ENCODE measurements at regions not wholly inside any gene's neighbourhood (a gene's known extent, or its start where the extent isn't known, plus 50 kb on each side); places are given as distances from the start of the nearest gene placed in this dataset.

GRCh38 chr10:57830877-57831560, 436.7 kb downstream of the IPMK start:
- H3K36me3 Mint-ChIP-seq (ENCODE audit: insufficient read depth, unreplicated experiment) = no peaks in the 10 kb centered on the region
- DNase-seq (ENCODE audit: unreplicated experiment) = no peak
- H3K27me3 Mint-ChIP-seq (ENCODE audit: insufficient read depth, unreplicated experiment) = no peaks in the 10 kb centered on the region
- no peaks in the 10 kb centered on the region for H3K4me1 Mint-ChIP-seq (ENCODE audit: insufficient read depth, unreplicated experiment)
- no peak overlapping the region for H3K27ac Mint-ChIP-seq (ENCODE audit: low read depth, unreplicated experiment)
- H3K4me3 Mint-ChIP-seq (ENCODE audit: unreplicated experiment) = no peak overlapping the region
- no TSS peak for BruUV-seq (replicated peaks)
- POLR2A ChIA-PET = no interaction called here
- TF ChIP-seq, protein P1, sequence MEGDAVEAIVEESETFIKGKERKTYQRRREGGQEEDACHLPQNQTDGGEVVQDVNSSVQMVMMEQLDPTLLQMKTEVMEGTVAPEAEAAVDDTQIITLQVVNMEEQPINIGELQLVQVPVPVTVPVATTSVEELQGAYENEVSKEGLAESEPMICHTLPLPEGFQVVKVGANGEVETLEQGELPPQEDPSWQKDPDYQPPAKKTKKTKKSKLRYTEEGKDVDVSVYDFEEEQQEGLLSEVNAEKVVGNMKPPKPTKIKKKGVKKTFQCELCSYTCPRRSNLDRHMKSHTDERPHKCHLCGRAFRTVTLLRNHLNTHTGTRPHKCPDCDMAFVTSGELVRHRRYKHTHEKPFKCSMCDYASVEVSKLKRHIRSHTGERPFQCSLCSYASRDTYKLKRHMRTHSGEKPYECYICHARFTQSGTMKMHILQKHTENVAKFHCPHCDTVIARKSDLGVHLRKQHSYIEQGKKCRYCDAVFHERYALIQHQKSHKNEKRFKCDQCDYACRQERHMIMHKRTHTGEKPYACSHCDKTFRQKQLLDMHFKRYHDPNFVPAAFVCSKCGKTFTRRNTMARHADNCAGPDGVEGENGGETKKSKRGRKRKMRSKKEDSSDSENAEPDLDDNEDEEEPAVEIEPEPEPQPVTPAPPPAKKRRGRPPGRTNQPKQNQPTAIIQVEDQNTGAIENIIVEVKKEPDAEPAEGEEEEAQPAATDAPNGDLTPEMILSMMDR (IDR thresholded peaks at IDR 0.05; ENCODE audit: unreplicated experiment) = no peak
- H3K9me3 Mint-ChIP-seq (ENCODE audit: unreplicated experiment) = no peaks in the 10 kb centered on the region
- CTCF ChIA-PET = interaction anchor here (0.8 to 1.9 kb wide), 2 partner anchors 39 to 114 kb away, joined by 4 to 6 read pairs; no protein-coding TSS in a partner anchor
- intact Hi-C loops (cut with micrococcal nuclease) = no loop called here

- H3K4me3 Mint-ChIP-seq (ENCODE audit: unreplicated experiment) = no peak overlapping the region
- DNase-seq (ENCODE audit: unreplicated experiment) = no peak
- H3K36me3 Mint-ChIP-seq (ENCODE audit: insufficient read depth, unreplicated experiment) = no peaks in the 10 kb centered on the region
- H3K4me1 Mint-ChIP-seq (ENCODE audit: insufficient read depth, unreplicated experiment) = no peaks in the 10 kb centered on the region
- H3K9me3 Mint-ChIP-seq (ENCODE audit: unreplicated experiment) = no peaks in the 10 kb centered on the region
- no peaks in the 10 kb centered on the region for H3K27me3 Mint-ChIP-seq (ENCODE audit: insufficient read depth, unreplicated experiment)
- intact Hi-C loops (cut with micrococcal nuclease) = no loop called here
- ChIA-PET POLR2A (no interaction called here), CTCF (interaction anchor here (0.6 kb wide), 1 partner anchor 19 kb away, joined by 3 read pairs; no protein-coding TSS in a partner anchor)
- TF ChIP-seq, protein P1 (IDR thresholded peaks at IDR 0.05; ENCODE audit: unreplicated experiment) = no peak
- no TSS peak for BruUV-seq (replicated peaks)
- no peak overlapping the region for H3K27ac Mint-ChIP-seq (ENCODE audit: low read depth, unreplicated experiment)
Measured at GRCh38 chr10:57825015-57825414, 442.7 kb downstream of the IPMK start.

DNA sequence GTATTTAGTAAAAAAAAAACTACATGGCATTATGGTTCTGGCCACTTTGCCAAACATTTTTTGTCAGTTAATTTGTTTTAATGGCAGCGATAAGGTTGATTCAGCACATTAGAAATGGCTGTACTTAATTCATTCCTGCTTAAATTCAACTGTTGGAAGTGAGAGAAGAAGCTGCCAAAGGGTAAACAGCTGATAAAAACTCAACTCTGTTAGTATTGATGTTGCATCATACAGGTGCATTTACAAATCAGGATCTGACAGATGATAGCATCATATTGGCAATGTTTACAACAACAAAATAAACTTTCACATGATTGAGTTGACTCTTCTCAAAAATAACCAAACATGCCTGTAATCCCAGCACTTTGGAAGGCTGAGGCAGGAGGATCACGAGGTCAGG, 444.3 kb downstream of the IPMK start:
- POLR2A ChIA-PET = interaction anchor here (0.7 kb wide), 1 partner anchor 451 kb away, joined by 6 read pairs; no protein-coding TSS in a partner anchor
- H3K4me3 Mint-ChIP-seq (ENCODE audit: unreplicated experiment) = no peak overlapping the region
- TF ChIP-seq, protein P1 (IDR thresholded peaks at IDR 0.05; ENCODE audit: unreplicated experiment) = no peak
- H3K4me1 Mint-ChIP-seq (ENCODE audit: insufficient read depth, unreplicated experiment) = no peaks in the 10 kb centered on the region
- intact Hi-C loops (cut with micrococcal nuclease) = no loop called here
- H3K9me3 Mint-ChIP-seq (ENCODE audit: unreplicated experiment) = no peaks in the 10 kb centered on the region
- CTCF ChIA-PET = interaction anchor here (1.1 kb wide), 1 partner anchor 106 kb away, joined by 3 read pairs; no protein-coding TSS in a partner anchor
- no peaks in the 10 kb centered on the region for H3K36me3 Mint-ChIP-seq (ENCODE audit: insufficient read depth, unreplicated experiment)
- no TSS peak for BruUV-seq (replicated peaks)
- no peak overlapping the region for H3K27ac Mint-ChIP-seq (ENCODE audit: low read depth, unreplicated experiment)
- DNase-seq (ENCODE audit: unreplicated experiment) = no peak
- H3K27me3 Mint-ChIP-seq (ENCODE audit: insufficient read depth, unreplicated experiment) = no peaks in the 10 kb centered on the region

- no peak overlapping the region for H3K27ac Mint-ChIP-seq (ENCODE audit: low read depth, unreplicated experiment)
- no peaks in the 10 kb centered on the region for H3K4me1 Mint-ChIP-seq (ENCODE audit: insufficient read depth, unreplicated experiment)
- H3K4me3 Mint-ChIP-seq (ENCODE audit: unreplicated experiment) = no peak overlapping the region
- TF ChIP-seq, protein P1 (IDR thresholded peaks at IDR 0.05; ENCODE audit: unreplicated experiment) = no peak
- no peaks in the 10 kb centered on the region for H3K9me3 Mint-ChIP-seq (ENCODE audit: unreplicated experiment)
- ChIA-PET POLR2A (interaction anchor here (0.7 kb wide), 1 partner anchor 451 kb away, joined by 6 read pairs; no protein-coding TSS in a partner anchor), CTCF (interaction anchor here (1.1 kb wide), 1 partner anchor 106 kb away, joined by 3 read pairs; no protein-coding TSS in a partner anchor)
- no peak for DNase-seq (ENCODE audit: unreplicated experiment)
- no peaks in the 10 kb centered on the region for H3K27me3 Mint-ChIP-seq (ENCODE audit: insufficient read depth, unreplicated experiment)
- H3K36me3 Mint-ChIP-seq (ENCODE audit: insufficient read depth, unreplicated experiment) = no peaks in the 10 kb centered on the region
- intact Hi-C loops (cut with micrococcal nuclease) = no loop called here
- BruUV-seq (replicated peaks) = no TSS peak
Measured at GRCh38 chr10:57822965-57823364, 444.7 kb downstream of the IPMK start.

All from MCF 10A (cell line).